Mucosa of rectum (tissue), 2 donors: ENCODE measurements at regions not wholly inside any gene's neighbourhood (a gene's known extent, or its start where the extent isn't known, plus 50 kb on each side); places are given as distances from the start of the nearest gene placed in this dataset.

ENCODE experiments used
- H3K27ac ChIP-seq, 2 donors: one replicate each; pipeline ENCODE4 v1.7.0; 2013; ENCODE audit warnings: inconsistent platforms in 2 of 2, low read depth in 2 of 2, low read length in 2 of 2
- H3K27me3 ChIP-seq, 2 donors: one replicate each; pipeline ENCODE4 v1.7.0; 2013; ENCODE audit warnings: low read length in 2 of 2; ENCODE audit not compliant: control insufficient read depth in 2 of 2, insufficient read depth in 2 of 2
- H3K36me3 ChIP-seq, 2 donors: one replicate each; pipeline ENCODE4 v1.7.0; 2013; ENCODE audit warnings: low read length in 2 of 2; ENCODE audit not compliant: control insufficient read depth in 2 of 2, insufficient read depth in 2 of 2
- H3K4me1 ChIP-seq, 2 donors: one replicate each; pipeline ENCODE4 v1.7.0; 2013; ENCODE audit warnings: low read length in 2 of 2, mild to moderate bottlenecking in 1 of 2; ENCODE audit not compliant: control insufficient read depth in 2 of 2, insufficient read depth in 2 of 2
- H3K4me3 ChIP-seq, 2 donors: one replicate each; pipeline ENCODE4 v1.7.0; 2013; ENCODE audit warnings: low read length in 2 of 2
- H3K9ac ChIP-seq, 2 donors: one replicate each; pipeline ENCODE4 v1.7.0; 2013; ENCODE audit warnings: low read length in 2 of 2, low read depth in 1 of 2, mild to moderate bottlenecking in 1 of 2
- H3K9me3 ChIP-seq, 2 donors: one replicate each; pipeline ENCODE4 v1.7.0; 2013; ENCODE audit warnings: low read length in 2 of 2; ENCODE audit not compliant: control insufficient read depth in 2 of 2
- donor health status: healthy.
- donor health status: Normal muscosa, but diverticular disease.

GRCh38 chr1:5667513-5668325 lies 324.5 kb downstream of the NPHP4 start:
- H3K4me1 ChIP-seq: no peaks in the 10 kb centered on the region
- H3K36me3 ChIP-seq: no peaks in the 10 kb centered on the region
- no peak overlapping the region for H3K4me3 ChIP-seq
- no peaks in the 10 kb centered on the region for H3K9me3 ChIP-seq
- H3K27me3 ChIP-seq: peaks cover 0 to 3% of the 10 kb centered on the region in 2 donors
- H3K9ac ChIP-seq: no peak overlapping the region
- H3K27ac ChIP-seq: no peak overlapping the region

GRCh38 chr1:5664906-5665875 lies 327.0 kb downstream of the NPHP4 start:
- Histone ChIP-seq H3K36me3 (no peaks in the 10 kb centered on the region), H3K9me3 (no peaks in the 10 kb centered on the region), H3K9ac (no peak overlapping the region), H3K4me1 (no peaks in the 10 kb centered on the region), H3K4me3 (no peak overlapping the region), H3K27me3 (peaks cover 0 to 3% of the 10 kb centered on the region in 2 donors), H3K27ac (no peak overlapping the region)

GRCh38 chr1:5664081-5664768 lies 328.0 kb downstream of the NPHP4 start:
- H3K27ac ChIP-seq: no peak overlapping the region
- no peak overlapping the region for H3K4me3 ChIP-seq
- no peaks in the 10 kb centered on the region for H3K4me1 ChIP-seq
- H3K36me3 ChIP-seq: no peaks in the 10 kb centered on the region
- H3K9me3 ChIP-seq: no peaks in the 10 kb centered on the region
- peaks cover 0 to 3% of the 10 kb centered on the region in 2 donors for H3K27me3 ChIP-seq
- H3K9ac ChIP-seq: no peak overlapping the region

DNA sequence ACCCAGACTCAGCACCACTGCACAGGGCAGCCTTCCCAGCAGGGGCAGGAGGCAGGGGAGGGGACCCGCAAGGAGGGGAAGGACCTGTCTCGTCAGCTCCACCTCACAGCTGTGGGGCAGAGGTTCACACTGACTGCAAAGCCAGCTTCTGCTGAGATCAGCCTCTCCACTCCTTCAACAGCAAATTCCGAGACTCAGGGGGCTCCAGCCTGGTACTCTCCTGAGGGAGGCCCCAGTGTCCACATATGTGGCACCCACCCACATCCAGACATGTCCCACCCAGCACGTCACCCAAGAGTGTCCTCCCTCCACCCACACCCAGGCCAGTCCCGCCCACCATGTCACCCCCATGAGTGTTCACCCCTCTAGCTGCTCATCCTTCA lies 329.5 kb downstream of the NPHP4 start:
- Histone ChIP-seq H3K27ac (no peak overlapping the region), H3K9me3 (no peaks in the 10 kb centered on the region), H3K4me3 (no peak overlapping the region), H3K27me3 (peaks cover 0 to 3% of the 10 kb centered on the region in 2 donors), H3K9ac (no peak overlapping the region), H3K36me3 (no peaks in the 10 kb centered on the region), H3K4me1 (no peaks in the 10 kb centered on the region)

DNA sequence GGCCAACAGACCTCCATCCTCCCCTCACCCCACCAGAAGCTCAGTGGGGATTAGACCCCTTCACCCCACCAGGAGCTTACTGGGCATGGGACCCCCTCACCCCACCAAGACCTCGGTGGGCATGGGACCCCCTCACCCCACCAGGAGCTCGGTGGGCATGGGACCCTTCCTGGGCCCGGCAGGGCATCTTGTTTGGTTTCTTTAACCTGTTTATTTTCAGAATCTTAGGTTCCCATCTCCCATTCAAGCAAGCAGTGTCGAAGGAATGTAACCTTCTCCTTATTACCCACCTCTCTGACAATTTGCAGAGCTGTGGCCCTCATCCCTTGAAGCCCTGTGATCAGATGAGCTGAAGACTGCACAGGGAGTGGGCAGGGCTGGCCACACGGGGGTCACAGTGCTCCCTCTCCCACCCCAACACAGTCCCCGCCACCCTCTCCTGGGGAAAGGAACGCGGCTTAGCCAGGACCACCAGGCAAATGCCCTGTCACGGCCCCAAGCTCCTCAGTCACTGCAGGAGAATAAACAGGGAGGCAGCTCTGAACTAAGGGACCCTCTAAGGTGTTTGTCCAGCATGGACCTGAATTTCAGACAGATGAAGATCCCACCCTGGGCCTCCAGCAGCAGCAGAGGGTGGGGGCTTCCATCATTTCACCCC lies 330.0 kb downstream of the NPHP4 start:
- Histone ChIP-seq H3K27ac (no peak overlapping the region), H3K27me3 (peaks cover 0 to 3% of the 10 kb centered on the region in 2 donors), H3K4me3 (no peak overlapping the region), H3K4me1 (no peaks in the 10 kb centered on the region), H3K9me3 (no peaks in the 10 kb centered on the region), H3K9ac (no peak overlapping the region), H3K36me3 (no peaks in the 10 kb centered on the region)

DNA sequence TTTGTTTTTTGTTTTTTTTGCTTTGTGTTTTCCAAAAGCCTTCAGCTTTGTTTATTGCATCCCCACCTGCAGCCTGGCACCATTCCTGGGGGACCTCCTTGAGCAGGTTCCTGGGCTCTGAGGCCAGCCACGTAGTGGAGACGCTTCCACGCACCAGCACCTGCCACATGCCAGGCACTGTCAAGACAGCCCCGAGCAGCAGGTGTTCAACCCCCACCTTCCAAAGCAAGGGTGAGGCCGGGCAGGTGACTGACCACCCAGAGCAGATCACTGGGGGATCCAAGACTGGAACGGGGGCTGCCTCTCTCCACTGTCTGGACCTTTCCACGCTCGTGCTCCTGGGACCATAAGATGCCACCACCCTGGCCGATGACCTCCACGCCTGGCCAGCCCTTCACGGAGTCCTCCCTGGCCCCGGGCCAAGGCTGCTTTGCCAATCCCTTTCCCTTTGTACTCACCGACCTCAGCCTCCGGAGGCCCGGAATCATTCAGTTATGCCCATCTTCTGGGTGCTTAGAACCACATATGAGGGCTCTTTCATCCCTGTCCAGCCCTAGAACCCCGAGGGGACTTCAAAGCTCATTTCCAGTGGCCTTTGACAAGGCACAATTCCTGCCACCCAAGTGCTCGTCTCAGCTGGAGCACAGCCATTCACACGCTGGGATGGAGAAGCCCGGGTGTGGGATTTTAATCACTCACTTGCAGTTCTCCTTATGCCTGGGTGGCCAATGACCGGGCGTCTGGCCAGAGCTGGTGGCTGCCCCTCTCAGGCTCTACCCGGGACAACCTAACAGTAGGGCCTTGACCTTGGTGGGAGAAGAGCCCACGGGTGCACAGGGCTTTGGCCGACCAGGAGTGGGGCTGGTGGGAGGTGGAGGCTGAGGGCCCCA lies 330.8 kb downstream of the NPHP4 start:
- no peaks in the 10 kb centered on the region for H3K27me3 ChIP-seq
- no peaks in the 10 kb centered on the region for H3K36me3 ChIP-seq
- H3K9ac ChIP-seq: no peak overlapping the region
- H3K4me3 ChIP-seq: no peak overlapping the region
- H3K9me3 ChIP-seq: no peaks in the 10 kb centered on the region
- H3K4me1 ChIP-seq: no peaks in the 10 kb centered on the region
- no peak overlapping the region for H3K27ac ChIP-seq

DNA sequence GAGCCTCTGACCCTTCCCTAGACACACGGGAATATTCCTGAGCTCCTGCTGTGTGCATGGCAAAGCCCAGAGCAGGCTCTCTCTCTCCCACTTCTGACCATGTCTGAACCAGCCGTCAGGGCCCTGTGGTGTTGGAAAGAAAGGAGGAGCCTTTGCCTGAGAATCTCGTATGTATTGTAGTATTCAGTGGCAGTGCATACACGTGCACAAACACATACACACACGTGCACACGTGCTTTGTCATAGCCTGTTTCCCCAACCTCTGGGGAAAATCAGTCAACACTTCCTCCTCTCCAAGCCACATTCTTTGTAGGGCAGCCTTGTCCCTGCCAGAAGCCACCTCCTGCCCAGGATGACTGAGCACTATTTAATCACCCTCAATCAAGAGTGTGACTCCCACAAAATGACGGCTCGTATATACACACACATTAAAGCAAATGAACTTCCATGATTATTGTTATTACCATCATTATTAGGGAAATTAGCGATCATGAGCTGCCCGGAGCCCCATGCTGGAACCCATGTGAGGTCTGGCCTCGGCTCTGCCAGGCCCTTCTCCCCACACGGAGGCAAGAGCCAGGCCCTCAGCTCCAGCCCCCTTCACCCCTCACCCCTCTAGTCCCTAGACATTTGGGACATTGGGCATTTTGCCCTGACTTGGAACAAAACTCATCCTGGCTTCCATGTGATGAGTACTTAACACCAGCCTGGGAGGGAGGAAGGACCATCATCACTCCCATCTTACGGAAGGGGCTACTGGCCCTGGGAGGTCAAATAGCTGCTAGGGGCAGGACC lies 331.9 kb downstream of the NPHP4 start:
- no peak overlapping the region for H3K9ac ChIP-seq
- H3K4me3 ChIP-seq: no peak overlapping the region
- no peaks in the 10 kb centered on the region for H3K9me3 ChIP-seq
- H3K27ac ChIP-seq: no peak overlapping the region
- no peaks in the 10 kb centered on the region for H3K4me1 ChIP-seq
- no peaks in the 10 kb centered on the region for H3K27me3 ChIP-seq
- no peaks in the 10 kb centered on the region for H3K36me3 ChIP-seq

DNA sequence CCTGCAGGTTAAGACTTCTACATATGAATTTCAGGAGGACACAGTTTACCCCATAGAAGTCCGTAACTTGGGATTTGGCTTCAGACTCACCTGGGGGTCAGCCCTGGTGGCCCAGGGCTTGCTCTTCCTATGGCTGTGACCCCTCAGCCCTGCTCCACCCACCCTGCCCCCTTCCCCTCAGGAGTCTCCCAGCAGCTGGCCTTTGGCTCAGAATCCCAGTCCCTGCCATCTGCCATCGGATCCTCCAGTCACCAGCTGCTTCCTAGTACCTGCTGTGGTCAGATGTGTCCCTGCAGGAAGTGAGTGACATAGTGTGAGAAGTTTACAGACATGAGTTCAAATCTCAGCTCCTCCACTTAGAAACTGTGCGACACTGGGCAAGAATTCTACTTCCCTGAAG lies 332.6 kb downstream of the NPHP4 start:
- no peaks in the 10 kb centered on the region for H3K9me3 ChIP-seq
- no peaks in the 10 kb centered on the region for H3K36me3 ChIP-seq
- no peaks in the 10 kb centered on the region for H3K4me1 ChIP-seq
- H3K4me3 ChIP-seq: no peak overlapping the region
- no peaks in the 10 kb centered on the region for H3K27me3 ChIP-seq
- H3K27ac ChIP-seq: no peak overlapping the region
- no peak overlapping the region for H3K9ac ChIP-seq
